Activated CD8-positive, alpha-beta T cell treated with anti-CD3 and anti-CD28 coated beads for 36 hours (primary cell): ENCODE measurements at regions not wholly inside any gene's neighbourhood (a gene's known extent, or its start where the extent isn't known, plus 50 kb on each side); places are given as distances from the start of the nearest gene placed in this dataset.

Experiments used
- ATAC-seq: fragments of 200-7000 bp; cut with Tn5 transposase; one replicate; pipeline ENCODE4 v1.10.0; 2021; ENCODE audit warnings: mild to moderate bottlenecking, moderate library complexity
- CTCF ChIA-PET: fragments of 350-600 bp; sonication (Branson Sonifier 250); formaldehyde crosslinking; loops from one replicate; lab custom pipeline; 2021; ENCODE audit warnings: antibody characterized with exemption; lab: Charles Lee
- POLR2A ChIA-PET: fragments of 350-600 bp; sonication (Branson Sonifier 250); formaldehyde crosslinking; loops from one replicate; lab custom pipeline; 2021; ENCODE audit warnings: antibody characterized with exemption; lab: Charles Lee
- DNase-seq: peaks from one replicate; pipeline ENCODE4 v3.0.0-alpha.2; 2020
- H3K27ac Mint-ChIP-seq: one replicate; pipeline ENCODE4 v1.8.0; 2021; ENCODE audit warnings: mild to moderate bottlenecking, mixed read lengths
- H3K27me3 Mint-ChIP-seq: one replicate; pipeline ENCODE4 v1.8.0; 2021; ENCODE audit warnings: mixed read lengths
- H3K36me3 Mint-ChIP-seq: one replicate; pipeline ENCODE4 v1.8.0; 2021; ENCODE audit warnings: low read depth, mixed read lengths
- H3K4me1 Mint-ChIP-seq: one replicate; pipeline ENCODE4 v1.8.0; 2021; ENCODE audit warnings: low read depth, mixed read lengths
- H3K4me3 Mint-ChIP-seq: one replicate; pipeline ENCODE4 v1.8.0; 2021; ENCODE audit warnings: mild to moderate bottlenecking, moderate library complexity, mixed read lengths
- H3K9me3 Mint-ChIP-seq: one replicate; pipeline ENCODE4 v1.8.0; 2021; ENCODE audit warnings: mixed read lengths
- intact Hi-C: fragments of 100-400 bp; cut with micrococcal nuclease; formaldehyde crosslinking; loops from one replicate; pipeline ENCODE4 v1.10.0; 2022
- TF ChIP-seq, protein P1 (sequence below): fragments of 200-600 bp; IDR thresholded peaks from one replicate; pipeline ENCODE4 v1.8.0; 2022; ENCODE audit warnings: antibody characterized with exemption, mild to moderate bottlenecking

DNA sequence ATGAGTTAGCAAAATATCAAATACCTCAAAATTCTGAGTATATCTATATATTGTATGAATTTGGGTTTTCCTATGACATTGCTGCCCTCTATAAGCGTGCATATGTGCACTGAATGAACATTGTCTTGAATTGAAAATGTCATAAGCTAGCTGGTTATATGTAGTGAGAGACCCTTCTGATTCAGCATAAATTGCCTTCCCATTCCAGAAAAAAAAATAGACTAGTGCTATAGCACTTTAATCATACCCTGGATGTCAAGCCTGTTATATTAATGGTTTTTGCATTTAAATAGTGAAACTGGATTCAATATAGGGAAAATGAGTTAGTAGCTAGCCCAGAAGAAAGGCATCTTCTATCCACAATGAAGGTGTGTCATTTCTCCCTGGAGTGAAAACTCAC, 265.1 kb downstream of the TUSC7 start:
- H3K36me3 Mint-ChIP-seq: no peaks in the 10 kb centered on the region
- H3K9me3 Mint-ChIP-seq: peaks cover 2% of the 10 kb centered on the region
- no peaks in the 10 kb centered on the region for H3K27me3 Mint-ChIP-seq
- ChIA-PET POLR2A (no interaction called here), CTCF (no interaction called here)
- ATAC-seq: no peak
- no peaks in the 10 kb centered on the region for H3K4me1 Mint-ChIP-seq
- H3K27ac Mint-ChIP-seq: no peak overlapping the region
- H3K4me3 Mint-ChIP-seq: no peak overlapping the region
- TF ChIP-seq, protein P1, sequence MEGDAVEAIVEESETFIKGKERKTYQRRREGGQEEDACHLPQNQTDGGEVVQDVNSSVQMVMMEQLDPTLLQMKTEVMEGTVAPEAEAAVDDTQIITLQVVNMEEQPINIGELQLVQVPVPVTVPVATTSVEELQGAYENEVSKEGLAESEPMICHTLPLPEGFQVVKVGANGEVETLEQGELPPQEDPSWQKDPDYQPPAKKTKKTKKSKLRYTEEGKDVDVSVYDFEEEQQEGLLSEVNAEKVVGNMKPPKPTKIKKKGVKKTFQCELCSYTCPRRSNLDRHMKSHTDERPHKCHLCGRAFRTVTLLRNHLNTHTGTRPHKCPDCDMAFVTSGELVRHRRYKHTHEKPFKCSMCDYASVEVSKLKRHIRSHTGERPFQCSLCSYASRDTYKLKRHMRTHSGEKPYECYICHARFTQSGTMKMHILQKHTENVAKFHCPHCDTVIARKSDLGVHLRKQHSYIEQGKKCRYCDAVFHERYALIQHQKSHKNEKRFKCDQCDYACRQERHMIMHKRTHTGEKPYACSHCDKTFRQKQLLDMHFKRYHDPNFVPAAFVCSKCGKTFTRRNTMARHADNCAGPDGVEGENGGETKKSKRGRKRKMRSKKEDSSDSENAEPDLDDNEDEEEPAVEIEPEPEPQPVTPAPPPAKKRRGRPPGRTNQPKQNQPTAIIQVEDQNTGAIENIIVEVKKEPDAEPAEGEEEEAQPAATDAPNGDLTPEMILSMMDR: no peak
- DNase-seq: no peak
- intact Hi-C loops: no loop called here

DNA sequence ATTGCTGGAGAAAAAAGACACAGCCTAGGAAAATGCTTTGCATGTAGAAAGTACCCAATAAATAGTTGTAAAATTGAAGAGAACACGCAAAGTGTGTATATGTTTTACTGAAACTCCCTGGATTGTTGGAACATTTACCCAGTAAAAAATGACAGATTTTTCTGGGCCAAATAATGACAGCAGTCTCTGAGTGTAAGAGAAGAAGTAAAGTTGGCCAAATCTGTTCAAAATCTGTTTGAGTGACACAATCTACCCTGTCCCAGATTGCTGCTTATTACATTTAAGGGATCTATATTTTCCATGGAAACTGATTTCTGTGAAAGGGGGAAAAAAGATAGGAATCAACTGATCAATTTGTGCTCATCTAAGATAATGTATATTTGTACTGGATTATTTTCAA, 267.9 kb downstream of the TUSC7 start:
- no peak for DNase-seq
- POLR2A ChIA-PET: no interaction called here
- no peak overlapping the region for H3K4me3 Mint-ChIP-seq
- H3K36me3 Mint-ChIP-seq: no peaks in the 10 kb centered on the region
- CTCF ChIA-PET: no interaction called here
- TF ChIP-seq, protein P1: no peak
- intact Hi-C loops: no loop called here
- no peak for ATAC-seq
- H3K9me3 Mint-ChIP-seq: peaks cover 2% of the 10 kb centered on the region
- no peaks in the 10 kb centered on the region for H3K27me3 Mint-ChIP-seq
- no peaks in the 10 kb centered on the region for H3K4me1 Mint-ChIP-seq
- H3K27ac Mint-ChIP-seq: no peak overlapping the region

DNA sequence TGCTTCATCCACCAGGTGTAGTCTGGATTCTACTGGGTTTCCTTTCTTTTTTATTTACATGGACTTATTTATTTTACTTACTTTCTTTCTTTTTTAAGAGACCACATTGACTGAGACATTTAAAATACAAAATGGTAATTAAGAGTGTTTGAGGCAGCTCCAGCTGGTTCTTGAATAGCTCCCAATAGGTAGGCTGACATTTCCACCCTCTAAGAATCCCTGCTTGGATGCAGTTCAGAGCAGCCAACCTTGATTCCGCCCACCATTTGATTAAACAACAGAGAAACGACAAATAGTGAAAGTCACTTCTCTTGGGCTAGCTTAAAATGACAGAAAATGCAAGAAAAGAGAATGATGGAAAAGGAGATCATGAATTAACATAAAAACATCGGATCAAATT, 270.5 kb downstream of the TUSC7 start:
- intact Hi-C loops: no loop called here
- TF ChIP-seq, protein P1: no peak
- CTCF ChIA-PET: interaction anchor here (0.8 kb wide), 1 partner anchor 38 kb away, joined by 3 read pairs; no protein-coding TSS in a partner anchor

DNA sequence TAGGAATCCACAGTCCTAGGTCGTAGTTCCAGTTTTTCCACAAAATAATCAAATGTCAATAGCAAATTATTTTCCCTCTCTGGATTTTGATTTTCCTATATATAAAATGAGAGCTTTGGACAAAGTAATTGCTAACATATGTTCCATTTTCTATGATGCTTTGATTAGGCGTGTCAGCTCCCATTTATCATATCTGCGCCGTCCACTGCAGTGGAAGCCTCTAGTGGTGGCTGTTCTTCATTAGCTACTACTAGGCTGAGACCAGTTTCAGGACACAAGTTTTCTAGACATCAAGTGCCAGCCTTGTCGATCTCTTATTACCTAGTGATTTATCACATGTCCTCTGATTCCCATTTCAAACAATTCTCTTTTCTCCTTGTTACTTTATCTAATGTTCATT, 271.5 kb downstream of the TUSC7 start:
- no peak overlapping the region for H3K4me3 Mint-ChIP-seq
- no peak for ATAC-seq
- CTCF ChIA-PET: no interaction called here

More for the DNA sequence above, 270.5 kb downstream of the TUSC7 start:
- Mint-ChIP-seq H3K27ac (no peak overlapping the region), H3K27me3 (no peaks in the 10 kb centered on the region), H3K4me3 (no peak overlapping the region), H3K9me3 (peaks cover 2% of the 10 kb centered on the region), H3K36me3 (no peaks in the 10 kb centered on the region), H3K4me1 (no peaks in the 10 kb centered on the region)
- DNase-seq: no peak
- no peak for ATAC-seq
- POLR2A ChIA-PET: no interaction called here

DNA sequence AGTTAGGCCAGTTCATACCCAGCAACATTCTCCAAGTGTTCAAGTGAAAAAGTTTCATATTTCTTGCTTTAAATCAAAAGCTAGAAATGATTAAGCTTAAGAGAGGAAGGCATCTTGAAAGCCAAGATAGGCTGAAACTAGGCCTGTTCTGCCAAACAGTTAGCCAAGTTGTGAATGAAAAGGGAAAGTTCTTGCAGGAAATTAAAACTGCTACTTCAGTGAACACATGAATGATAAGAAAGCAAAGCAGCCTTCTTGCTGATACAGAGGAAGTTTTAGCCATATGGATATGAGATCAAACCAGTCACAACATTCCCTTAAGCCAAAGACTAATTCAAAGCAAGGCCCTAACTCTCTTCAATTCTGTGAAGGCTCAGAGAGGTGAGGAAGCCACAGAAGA, 274.7 kb downstream of the TUSC7 start:
- TF ChIP-seq, protein P1: no peak
- H3K4me1 Mint-ChIP-seq: no peaks in the 10 kb centered on the region
- POLR2A ChIA-PET: no interaction called here
- CTCF ChIA-PET: no interaction called here
- peaks cover 2% of the 10 kb centered on the region for H3K9me3 Mint-ChIP-seq
- no peak for DNase-seq
- no peak for ATAC-seq
- no peak overlapping the region for H3K4me3 Mint-ChIP-seq
- no peak overlapping the region for H3K27ac Mint-ChIP-seq
- intact Hi-C loops: no loop called here
- no peaks in the 10 kb centered on the region for H3K27me3 Mint-ChIP-seq
- no peaks in the 10 kb centered on the region for H3K36me3 Mint-ChIP-seq

More for the DNA sequence above, 271.5 kb downstream of the TUSC7 start:
- TF ChIP-seq, protein P1: no peak
- POLR2A ChIA-PET: no interaction called here
- no peaks in the 10 kb centered on the region for H3K4me1 Mint-ChIP-seq
- DNase-seq: no peak
- H3K27me3 Mint-ChIP-seq: no peaks in the 10 kb centered on the region
- no peaks in the 10 kb centered on the region for H3K36me3 Mint-ChIP-seq
- peaks cover 2% of the 10 kb centered on the region for H3K9me3 Mint-ChIP-seq
- no peak overlapping the region for H3K27ac Mint-ChIP-seq
- intact Hi-C loops: no loop called here
